ENCODE measurements at regions not wholly inside any gene's neighbourhood (a gene's known extent, or its start where the extent isn't known, plus 50 kb on each side); places are given as distances from the start of the nearest gene placed in this dataset.

- DNase-seq: no peak
Measured at GRCh38 chr2:136257893-136258292, 139.9 kb upstream of the CXCR4 start.

DNA sequence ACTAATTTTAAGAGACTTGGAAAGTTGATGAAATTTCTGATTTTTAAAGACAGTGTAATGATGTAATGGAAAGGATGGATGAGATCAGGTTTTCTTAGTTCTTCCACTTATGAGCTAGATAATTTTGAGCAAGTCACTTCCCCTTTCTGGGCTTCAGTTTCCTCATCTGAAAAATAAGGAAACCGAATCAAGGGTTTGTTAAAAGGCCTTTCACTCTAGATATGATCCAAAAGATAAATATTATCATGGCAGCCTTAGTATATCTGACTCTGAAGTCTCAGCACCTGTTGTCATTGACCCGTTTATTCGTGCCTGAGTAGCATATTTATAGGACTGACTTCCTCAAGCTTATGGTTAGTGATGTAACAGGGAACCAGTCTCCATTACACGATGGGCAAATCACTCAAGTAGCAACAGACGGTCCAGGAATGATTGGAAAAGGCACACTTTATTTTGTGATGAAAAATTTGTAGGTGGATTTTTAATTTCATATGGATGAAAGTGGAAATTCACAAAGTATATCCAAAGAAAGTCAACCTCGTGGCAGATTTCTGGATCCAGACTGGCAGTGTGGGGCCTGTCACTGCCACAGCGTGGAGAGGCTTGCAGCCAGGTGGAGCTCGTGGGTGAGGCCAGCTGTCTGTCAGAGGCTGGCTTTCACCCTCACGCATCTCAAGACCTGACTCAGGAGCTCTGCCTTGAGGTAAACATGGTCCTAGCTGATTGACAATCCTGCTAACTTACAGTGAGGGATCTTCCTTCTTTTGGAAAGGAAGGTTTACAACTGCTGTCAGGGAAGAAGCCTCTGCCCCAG, 137.9 kb upstream of the CXCR4 start:
- peak; percentile 17 for DNase-seq

- no peak for DNase-seq
Measured at GRCh38 chr2:136255127-136255526, 137.2 kb upstream of the CXCR4 start.

DNA sequence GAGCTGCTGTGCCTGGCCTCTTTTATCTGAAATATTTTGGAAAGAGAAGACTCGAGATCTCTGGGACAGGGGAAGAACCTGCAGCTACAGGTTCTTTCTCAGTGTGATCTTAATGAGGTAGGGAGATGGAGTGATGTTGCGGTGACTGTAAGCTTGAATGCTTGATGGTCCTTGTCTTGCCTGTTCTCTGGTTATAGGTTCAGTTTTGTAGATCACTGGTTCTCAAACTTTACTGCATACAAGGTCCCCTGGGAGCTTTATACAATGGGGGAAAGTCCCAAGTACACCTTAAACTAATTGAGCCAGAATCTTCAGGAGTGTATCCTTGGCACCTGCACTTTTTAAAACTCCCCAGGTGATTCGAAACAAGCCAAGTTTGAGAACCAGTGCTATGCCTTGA, 136.7 kb upstream of the CXCR4 start:
- peak; percentile 21 for DNase-seq

DNA sequence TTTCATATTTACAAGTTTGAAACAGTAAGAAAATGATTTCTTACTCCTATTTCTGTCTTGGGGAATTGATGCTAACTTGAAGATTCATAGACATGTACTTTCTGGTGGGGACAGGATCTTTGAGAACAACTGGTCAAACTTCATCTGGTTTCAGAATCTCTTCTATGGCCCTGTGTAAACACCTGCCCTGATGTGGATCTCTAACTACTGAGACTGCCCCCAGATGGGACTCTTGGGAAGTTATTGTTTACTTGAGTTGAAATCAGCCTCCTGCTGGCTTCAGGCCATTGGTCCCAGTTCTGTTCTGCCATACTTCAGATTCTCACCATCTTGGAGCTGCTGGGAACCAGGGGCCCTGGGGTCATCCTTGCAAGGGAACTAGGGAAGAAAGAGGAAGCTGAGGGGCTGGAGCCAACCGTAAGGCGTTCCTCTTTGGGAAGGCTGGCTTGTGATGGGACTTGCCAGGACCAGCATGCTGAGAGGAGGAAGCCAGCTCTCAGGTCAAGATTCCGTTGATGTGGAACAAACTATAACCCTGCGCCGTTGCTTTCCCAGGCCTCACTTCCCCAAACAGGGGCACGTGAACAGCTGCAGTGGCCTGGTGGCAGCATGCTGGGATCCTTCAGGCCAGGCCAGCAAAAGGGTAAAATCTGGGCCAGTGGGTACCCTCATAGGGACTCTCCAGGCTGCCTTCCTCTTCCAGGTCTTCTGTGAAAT, 135.5 kb upstream of the CXCR4 start:
- DNase-seq: no peak

DNA sequence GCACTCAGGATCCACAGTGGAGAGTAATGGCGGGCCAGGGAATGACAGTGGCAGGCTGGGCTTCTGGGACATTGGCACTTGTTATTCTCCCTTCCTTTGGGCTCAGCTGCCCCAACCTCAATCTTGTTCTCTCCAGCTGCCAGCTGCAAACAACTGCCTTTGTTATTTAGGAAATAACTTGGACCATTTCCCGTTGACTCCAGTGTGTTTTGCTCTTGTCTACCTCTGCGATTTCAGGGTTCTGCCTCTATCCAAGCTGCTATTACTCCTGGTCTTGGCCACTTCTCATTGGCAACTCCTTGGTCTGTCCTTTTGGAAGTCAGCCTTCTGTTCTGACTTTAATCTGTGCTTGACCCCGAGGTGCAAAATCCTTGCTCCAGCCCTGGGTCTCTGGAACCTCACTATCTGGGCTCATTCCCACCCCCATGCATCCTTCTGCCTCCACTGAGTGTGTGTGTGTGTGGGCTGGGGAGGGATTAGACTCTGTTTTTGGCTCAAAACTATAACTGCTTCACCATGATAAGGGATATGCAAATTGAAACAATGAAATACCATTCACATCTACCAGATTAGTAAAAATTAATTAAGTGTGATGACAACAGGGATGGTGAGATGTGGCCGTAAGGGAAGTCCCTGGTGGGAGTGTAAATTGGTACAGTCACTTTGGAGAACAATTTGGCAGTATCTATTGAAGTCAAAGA, 134.1 kb upstream of the CXCR4 start:
- DNase-seq: no peak

GRCh38 chr2:136251197-136251884, 133.4 kb upstream of the CXCR4 start:
- no peak for DNase-seq

DNA sequence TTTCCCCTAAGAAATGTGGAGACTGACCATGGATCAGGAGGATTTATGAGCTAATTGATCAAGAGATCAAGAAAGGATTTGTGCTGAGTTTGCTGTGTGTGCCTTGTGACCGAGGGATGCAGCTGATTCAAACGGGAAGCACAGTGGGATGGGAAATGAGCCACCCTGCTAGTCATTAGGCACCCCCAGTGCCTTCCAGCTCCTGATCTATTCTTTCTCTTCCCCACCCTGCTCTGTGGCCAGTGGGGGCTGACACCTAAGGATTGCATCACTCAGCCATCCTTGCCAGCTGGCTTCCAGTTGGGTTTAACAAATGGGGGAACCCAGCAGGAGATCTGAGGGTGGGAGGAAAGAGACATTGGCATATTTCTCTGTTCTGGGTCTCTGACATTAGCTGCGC, 132.2 kb upstream of the CXCR4 start:
- no peak for DNase-seq

DNA sequence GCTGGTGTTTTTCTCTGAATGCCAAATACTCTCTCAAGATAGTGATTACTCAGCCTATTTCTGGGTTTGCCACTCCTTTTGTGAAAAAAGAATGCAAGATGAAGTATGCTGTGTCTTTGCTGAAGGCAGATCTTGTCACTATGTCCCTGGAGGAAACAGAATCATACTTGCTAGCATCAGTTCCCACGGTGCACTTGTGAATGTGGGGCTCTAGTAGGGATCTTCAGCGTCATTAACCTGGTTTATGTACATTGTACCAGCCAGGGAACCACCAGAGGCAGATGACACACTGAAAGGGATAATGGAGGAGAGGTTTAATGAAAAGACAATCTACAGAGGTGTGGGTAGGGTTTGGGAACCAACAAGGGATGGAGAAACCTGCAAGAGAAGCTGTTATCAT, 131.0 kb upstream of the CXCR4 start:
- DNase-seq: no peak

DNA sequence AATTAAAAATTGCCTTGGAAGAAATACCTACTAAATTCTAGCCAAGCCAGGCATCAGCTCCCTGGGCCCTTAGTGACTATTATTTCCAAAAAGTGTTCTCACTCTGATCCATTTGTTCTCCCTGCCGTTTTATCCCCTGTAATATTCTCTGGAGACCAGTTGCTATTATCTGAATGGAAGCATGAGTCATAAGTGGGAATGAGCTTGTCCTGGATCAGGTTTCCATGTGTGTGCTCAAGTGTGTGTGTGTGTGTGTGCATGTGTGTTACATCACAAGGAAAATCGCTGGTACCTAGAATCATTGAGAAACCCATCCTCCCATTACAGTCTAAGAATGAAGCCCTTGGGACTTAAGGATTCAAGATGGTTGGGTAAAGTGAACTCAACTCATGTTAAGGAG, 130.3 kb upstream of the CXCR4 start:
- DNase-seq: peak; percentile 66

- no peak for DNase-seq
Measured at GRCh38 chr2:136247204-136247950, 129.4 kb upstream of the CXCR4 start.

DNA sequence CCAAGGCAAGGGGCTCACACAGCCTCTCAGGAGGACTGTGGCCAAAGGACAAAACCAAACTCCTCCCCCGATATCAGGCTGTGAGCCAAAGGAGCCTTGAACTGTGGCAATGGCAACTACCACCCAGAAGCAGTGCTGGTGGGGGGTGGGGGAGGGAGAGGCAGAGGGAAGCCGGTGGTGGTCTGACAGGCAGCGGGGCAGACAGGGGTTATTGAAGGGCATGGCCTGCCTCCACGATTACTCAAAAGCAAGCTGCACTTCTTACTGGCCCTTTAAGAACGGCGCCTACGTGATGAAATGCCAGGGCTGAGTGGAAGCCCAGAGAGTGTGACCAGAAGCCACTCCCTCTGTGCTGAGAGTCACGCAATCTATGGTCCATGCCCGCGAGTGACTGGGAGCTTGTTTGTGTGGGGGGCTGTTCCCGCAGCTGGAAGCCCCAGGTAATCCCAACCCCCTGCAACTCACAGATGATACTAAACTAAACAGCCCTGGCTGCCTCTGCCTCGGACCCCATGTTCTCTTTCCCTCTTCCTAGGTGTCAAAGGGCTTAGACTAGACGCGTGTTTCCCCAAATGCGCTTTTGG, 128.2 kb upstream of the CXCR4 start:
- no peak for DNase-seq

- DNase-seq: no peak
Measured at GRCh38 chr2:136245211-136245610, 127.3 kb upstream of the CXCR4 start.

- DNase-seq: no peak
Measured at GRCh38 chr2:136244536-136244885, 126.6 kb upstream of the CXCR4 start.

- no peak for DNase-seq
Measured at GRCh38 chr2:136243638-136244535, 125.9 kb upstream of the CXCR4 start.

DNA sequence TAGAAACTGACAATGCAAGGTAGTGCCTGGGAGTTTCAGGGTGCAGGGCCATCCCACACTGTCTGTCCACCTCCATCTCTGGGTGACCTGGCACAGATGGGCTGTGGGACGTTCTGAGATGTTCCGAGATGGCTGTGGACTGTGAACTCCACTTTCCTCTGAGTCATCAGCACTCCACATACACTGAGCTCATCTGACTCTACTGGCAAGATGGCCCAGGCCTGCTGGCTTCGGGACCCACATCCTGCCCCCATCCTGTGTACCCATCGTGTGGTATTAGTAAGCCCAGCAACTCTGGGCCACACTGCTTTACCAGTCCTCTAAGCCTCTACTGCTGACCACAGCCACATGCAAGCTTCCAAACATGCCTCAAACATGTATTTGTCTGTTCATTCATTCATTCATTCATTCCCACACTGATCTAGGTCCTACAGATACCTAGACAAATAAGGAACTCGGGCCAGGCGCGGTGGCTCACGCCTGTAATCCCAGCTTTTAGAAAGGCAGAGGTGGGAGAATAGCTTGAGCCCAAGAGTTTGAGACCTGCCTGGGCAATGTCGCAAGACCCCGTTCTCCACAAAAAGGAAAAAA, 124.8 kb upstream of the CXCR4 start:
- no peak for DNase-seq

GRCh38 chr2:136242100-136242499, 124.2 kb upstream of the CXCR4 start:
- DNase-seq: no peak

GRCh38 chr2:136239079-136239685, 121.2 kb upstream of the CXCR4 start:
- DNase-seq: no peak

GRCh38 chr2:136238286-136239078, 120.5 kb upstream of the CXCR4 start:
- DNase-seq: no peak

Measured in DMS79 treated with DMSO at 0.1 percent for 48 hours (cell line).